Pancreas (tissue), 10 donors: ENCODE measurements at regions not wholly inside any gene's neighbourhood (a gene's known extent, or its start where the extent isn't known, plus 50 kb on each side); places are given as distances from the start of the nearest gene placed in this dataset.
A peak's percentile ranks its signal among the peaks of the same experiment; 100 is the strongest.

ENCODE experiments used
- ATAC-seq, 4 donors: fragments of 200-7000 bp; cut with Tn5 transposase; one replicate each; pipeline versions ENCODE4 v1.8.0 to v1.9.1; 2020; ENCODE audit warnings: mild to moderate bottlenecking in 4 of 4, moderate library complexity in 4 of 4
- DNase-seq, 6 donors: peaks; one replicate each; pipeline ENCODE4 v3.0.0-alpha.2; 2020
- FAIRE-seq: peaks from 2 replicates; lab custom pipeline; 2012; peaks lifted over from hg19 to GRCh38; lab: Jason Lieb, UNC
- H3K27ac ChIP-seq, 4 donors: fragments of 200-600 bp; sonication (generic); 1 replicate in 3 of 4; 2 replicates in 1 of 4; pipeline versions ENCODE4 v1.5.0 to v1.8.0; 2020
- H3K27me3 ChIP-seq, 4 donors: fragments of 200-600 bp; one replicate each; pipeline ENCODE4 v1.8.0; 2021
- H3K36me3 ChIP-seq, 3 donors: fragments of 200-600 bp; sonication (generic) in 1 of 3; one replicate each; pipeline versions ENCODE4 v1.5.0 to v1.8.0; 2020 to 2021
- H3K4me1 ChIP-seq, 3 donors: fragments of 200-600 bp; one replicate each; pipeline ENCODE4 v1.8.0; 2021
- H3K4me3 ChIP-seq, 4 donors: fragments of 200-600 bp; sonication (generic) in 2 of 4; one replicate each; pipeline versions ENCODE4 v1.5.0 to v1.8.0; 2020 to 2021
- H3K9me3 ChIP-seq, 4 donors: fragments of 200-600 bp; one replicate each; pipeline ENCODE4 v1.8.0; 2021
- CTCF ChIP-seq, 4 donors: fragments of 200-600 bp; sonication (generic) in 3 of 4; IDR thresholded peaks; one replicate each; pipeline versions ENCODE4 v1.5.0 to v1.8.0; 2021; ENCODE audit warnings: antibody characterized with exemption in 4 of 4
- WGBS, 2 donors: extraction: QIAGEN DNeasy Blood & Tissue Kit; methylation state at CpG; one replicate each; pipeline ENCODE4 v1.1.7; 2013; 5-methylcytosine and 5-hydroxymethylcytosine counted together
- intact Hi-C, 3 donors: fragments of 100-400 bp; cut with DNase I; formaldehyde crosslinking; loops; one replicate each; pipeline versions ENCODE4 v1.11.1 to v1.14.2; 2022
- donor health status: healthy with polysubstance abuse.
- donor health status: DM: no; HTN: no; CAD: no; lungs with moderate emphysema.
- donor health status: DM: no; HTN: no; CAD: no.
- donor health status: control.
- donor health status: control.
- donor health status: Bipolar disorder and iron deficiency.
- donor health status: DM: yes; HTN: yes; CAD: no.
- donor health status: DM: no; HTN: no; CAD: no.
- donor health status: DM: no; HTN: no; CAD: no.
- donor health status: DM: yes; HTN: yes; CAD: no.

DNA sequence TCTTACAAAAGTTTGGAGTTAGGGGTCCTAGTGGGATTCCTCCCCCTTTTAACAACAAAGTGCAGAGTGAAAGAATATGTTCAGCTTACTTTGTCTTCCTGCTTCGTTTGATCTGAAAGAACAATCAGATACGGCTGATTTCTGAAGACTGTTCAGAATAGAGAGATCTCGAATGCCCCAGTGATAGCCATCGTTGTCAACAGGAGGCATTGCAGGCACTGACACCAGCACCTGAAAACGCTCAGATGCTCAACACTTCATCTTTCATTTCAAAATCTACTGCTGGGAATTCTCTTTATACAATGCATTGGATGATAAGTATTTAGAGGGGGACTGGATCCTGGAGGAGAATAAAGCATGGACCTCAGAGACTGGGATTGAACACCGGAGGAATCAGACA lies 186.3 kb upstream of the TENM3 start:
- Histone ChIP-seq H3K4me3 (no peak overlapping the region), H3K27ac (no peak overlapping the region), H3K36me3 (no peaks in the 10 kb centered on the region), H3K4me1 (no peaks in the 10 kb centered on the region), H3K9me3 (no peaks in the 10 kb centered on the region), H3K27me3 (no peaks in the 10 kb centered on the region)
- intact Hi-C loops = no loop called here
- TF ChIP-seq CTCF (IDR thresholded peaks at IDR 0.05) = no peak
- WGBS, 2 donors = 49 to 58% methylated on average over 6 of the region's 6 CpGs
- FAIRE-seq (no peak), ATAC-seq (no peak), DNase-seq (no peak)

DNA sequence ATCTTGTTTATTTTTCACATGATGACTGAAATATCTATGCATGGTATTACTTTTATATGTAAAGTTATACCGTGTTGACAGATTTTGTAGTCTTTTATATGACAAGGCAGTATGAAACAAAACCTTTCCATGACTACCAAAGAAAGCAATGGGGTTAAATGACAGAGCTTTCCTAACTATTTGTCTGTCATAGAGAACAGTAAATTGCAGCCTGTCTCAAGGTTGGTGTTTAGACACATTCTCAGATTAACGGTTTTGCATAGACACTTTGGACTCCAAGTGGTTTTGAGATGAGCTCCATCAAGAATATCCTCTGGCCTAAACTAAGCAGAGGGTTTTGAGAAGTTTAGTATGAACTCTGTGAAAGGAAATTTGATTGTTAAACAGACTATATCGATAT lies 180.7 kb upstream of the TENM3 start:
- intact Hi-C loops = no loop called here
- Histone ChIP-seq H3K27me3 (no peaks in the 10 kb centered on the region), H3K9me3 (no peaks in the 10 kb centered on the region), H3K4me1 (no peaks in the 10 kb centered on the region), H3K36me3 (no peaks in the 10 kb centered on the region), H3K27ac (no peak overlapping the region), H3K4me3 (no peak overlapping the region)
- no peak for DNase-seq
- ATAC-seq = no peak
- no peak for FAIRE-seq
- TF ChIP-seq CTCF (IDR thresholded peaks at IDR 0.05) = no peak
- WGBS, 2 donors = 41 to 47% methylated on average over 3 of the region's 3 CpGs

GRCh38 chr4:182062936-182063335 lies 180.3 kb upstream of the TENM3 start:
- FAIRE-seq (no peak), DNase-seq (no peak), ATAC-seq (peak in 1 of 4 donors; percentile 56)
- Histone ChIP-seq H3K27me3 (no peaks in the 10 kb centered on the region), H3K4me1 (no peaks in the 10 kb centered on the region), H3K4me3 (no peak overlapping the region), H3K27ac (no peak overlapping the region), H3K36me3 (no peaks in the 10 kb centered on the region), H3K9me3 (no peaks in the 10 kb centered on the region)
- intact Hi-C loops = no loop called here
- TF ChIP-seq CTCF (IDR thresholded peaks at IDR 0.05) = no peak

DNA sequence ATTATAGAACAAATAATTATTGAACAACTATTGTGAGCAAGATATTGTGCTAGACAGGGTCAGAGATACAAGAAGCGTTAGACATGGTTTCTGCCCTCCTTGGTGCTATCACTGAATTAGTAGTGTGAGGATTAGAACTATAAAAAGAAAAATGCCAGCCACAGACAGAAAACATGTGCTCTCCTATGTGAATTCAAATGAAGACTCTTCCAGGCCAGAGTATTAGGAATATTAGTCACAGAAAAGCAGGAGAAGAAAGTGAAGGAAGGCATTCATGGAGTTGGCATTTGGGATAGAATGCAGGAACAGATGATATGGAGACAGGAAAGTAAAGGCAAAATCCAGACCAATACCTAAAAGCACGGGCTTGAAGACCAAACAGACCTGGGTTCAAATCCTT lies 179.6 kb upstream of the TENM3 start:
- Histone ChIP-seq H3K4me1 (no peaks in the 10 kb centered on the region), H3K4me3 (no peak overlapping the region), H3K9me3 (no peaks in the 10 kb centered on the region), H3K27me3 (no peaks in the 10 kb centered on the region), H3K36me3 (no peaks in the 10 kb centered on the region), H3K27ac (no peak overlapping the region)
- WGBS, 2 donors = 66 to 85% methylated on average over 2 of the region's 2 CpGs
- no peak for DNase-seq
- no peak for TF ChIP-seq CTCF (IDR thresholded peaks at IDR 0.05)
- intact Hi-C loops = no loop called here
- ATAC-seq = no peak
- no peak for FAIRE-seq

GRCh38 chr4:182065255-182065654 lies 177.9 kb upstream of the TENM3 start:
- Histone ChIP-seq H3K27ac (no peak overlapping the region), H3K27me3 (no peaks in the 10 kb centered on the region), H3K9me3 (no peaks in the 10 kb centered on the region), H3K4me3 (no peak overlapping the region), H3K36me3 (no peaks in the 10 kb centered on the region), H3K4me1 (no peaks in the 10 kb centered on the region)
- intact Hi-C loops = no loop called here
- DNase-seq (no peak), FAIRE-seq (no peak), ATAC-seq (no peak)
- WGBS, 2 donors = 68 to 73% methylated on average over 17 of the region's 17 CpGs
- TF ChIP-seq CTCF (IDR thresholded peaks at IDR 0.05) = no peak
